OCI-LY7 (cell line): ENCODE measurements at regions not wholly inside any gene's neighbourhood (a gene's known extent, or its start where the extent isn't known, plus 50 kb on each side); places are given as distances from the start of the nearest gene placed in this dataset.

Experiments
- BruUV-seq: library from RNA; stranded (reverse); fragments of 400-500 nt; replicated peaks from 2 replicates; lab custom pipeline; 2021; lab: Mats Ljungman, UMichigan
- CTCF ChIA-PET: fragments of 300-600 bp; sonication (Branson Sonifier 250); formaldehyde crosslinking; loops from one replicate; lab custom pipeline; 2022; ENCODE audit warnings: antibody characterized with exemption; ENCODE audit not compliant: unreplicated experiment; lab: Charles Lee
- POLR2A ChIA-PET: fragments of 300-600 bp; sonication (Branson Sonifier 250); formaldehyde crosslinking; loops from one replicate; lab custom pipeline; 2022; ENCODE audit warnings: antibody characterized with exemption; lab: Charles Lee
- DNase-seq: peaks from one replicate; pipeline ENCODE4 v3.0.0-alpha.2; 2015; ENCODE audit warnings: low spot score
- H2AFZ ChIP-seq: fragments of 200-600 bp; sonication (generic), shearing (Covaris generic); 2 replicates; pipeline ENCODE4 v1.6.1; 2014; ENCODE audit warnings: mild to moderate bottlenecking, antibody characterized with exemption, low read length, moderate library complexity
- H3K27ac ChIP-seq: fragments of 200-600 bp; sonication (generic); 2 replicates; pipeline ENCODE4 v1.5.1; 2014; ENCODE audit warnings: mixed run types, low read depth, mild to moderate bottlenecking, moderate library complexity, low read length, inconsistent platforms; ENCODE audit not compliant: poor library complexity, severe bottlenecking
- H3K36me3 ChIP-seq: fragments of 200-600 bp; sonication (generic); 2 replicates; pipeline ENCODE4 v1.6.1; 2014; ENCODE audit warnings: mild to moderate bottlenecking, antibody characterized with exemption, low read length, moderate library complexity, mixed read lengths; ENCODE audit not compliant: insufficient read depth
- H3K4me1 ChIP-seq: fragments of 200-600 bp; sonication (generic); 2 replicates; pipeline ENCODE4 v1.5.1; 2014; ENCODE audit warnings: mild to moderate bottlenecking, low read length; ENCODE audit not compliant: insufficient read depth, poor library complexity, severe bottlenecking
- H3K4me2 ChIP-seq: fragments of 200-600 bp; sonication (generic); 2 replicates; pipeline ENCODE4 v1.6.1; 2014; ENCODE audit warnings: mild to moderate bottlenecking, low read length
- H3K4me3 ChIP-seq: fragments of 200-600 bp; sonication (generic); 2 replicates; pipeline ENCODE4 v1.5.1; 2014; ENCODE audit warnings: mild to moderate bottlenecking, low read depth, low read length; ENCODE audit not compliant: poor library complexity, severe bottlenecking
- H3K79me2 ChIP-seq: fragments of 200-600 bp; sonication (generic); 2 replicates; pipeline ENCODE4 v1.6.1; 2016; ENCODE audit warnings: low read depth, mild to moderate bottlenecking, low read length, moderate library complexity, mixed read lengths; ENCODE audit not compliant: insufficient read depth
- H3K9me2 ChIP-seq: fragments of 200-600 bp; sonication (generic); 2 replicates; pipeline ENCODE4 v1.6.1; 2016; ENCODE audit warnings: mild to moderate bottlenecking, low read length, mixed read lengths; ENCODE audit not compliant: insufficient read depth
- H3K9me3 ChIP-seq: fragments of 200-600 bp; sonication (generic); 2 replicates; pipeline ENCODE4 v1.6.1; 2014; ENCODE audit warnings: mild to moderate bottlenecking, mixed run types, low read length, mixed read lengths
- H4K20me1 ChIP-seq: fragments of 200-600 bp; sonication (generic); 2 replicates; pipeline ENCODE4 v1.6.1; 2014; ENCODE audit warnings: mild to moderate bottlenecking, antibody characterized with exemption, low read length, moderate library complexity, mixed read lengths; ENCODE audit not compliant: insufficient read depth
- CTCF ChIP-seq: fragments of 200-600 bp; sonication (generic); conservative IDR thresholded peaks from 2 replicates; pipeline ENCODE4 v1.5.1; 2014; ENCODE audit warnings: mild to moderate bottlenecking, antibody characterized with exemption, low read length, moderate library complexity, mixed read lengths
- EZH2phosphoT487 ChIP-seq: fragments of 200-600 bp; sonication (generic); IDR thresholded peaks from 2 replicates; pipeline ENCODE4 v1.6.1; 2018; ENCODE audit warnings: low read depth, borderline replicate concordance, mild to moderate bottlenecking, mixed run types, antibody characterized with exemption, low read length, moderate library complexity, mixed read lengths
- intact Hi-C: fragments of 100-400 bp; cut with micrococcal nuclease; formaldehyde crosslinking; loops from one replicate; pipeline ENCODE4 v1.10.0; 2022; ENCODE audit not compliant: unreplicated experiment

- Histone ChIP-seq H3K4me3 (no peak overlapping the region), H3K4me1 (no peaks in the 10 kb centered on the region), H3K9me2 (no peaks in the 10 kb centered on the region), H3K79me2 (no peaks in the 10 kb centered on the region), H3K4me2 (no peak overlapping the region), H3K9me3 (no peaks in the 10 kb centered on the region), H3K27ac (no peak overlapping the region), H4K20me1 (no peaks in the 10 kb centered on the region), H2AFZ (no peak overlapping the region), H3K36me3 (no peaks in the 10 kb centered on the region)
- ChIA-PET CTCF (no interaction called here), POLR2A (no interaction called here)
- intact Hi-C loops, result no loop called here
- no peak for DNase-seq
- BruUV-seq, result no TSS peak
- no peak for TF ChIP-seq CTCF
- no peak for TF ChIP-seq EZH2phosphoT487
Observed at GRCh38 chr3:64773137-64773536, 85.3 kb upstream of the ADAMTS9 start.

DNA sequence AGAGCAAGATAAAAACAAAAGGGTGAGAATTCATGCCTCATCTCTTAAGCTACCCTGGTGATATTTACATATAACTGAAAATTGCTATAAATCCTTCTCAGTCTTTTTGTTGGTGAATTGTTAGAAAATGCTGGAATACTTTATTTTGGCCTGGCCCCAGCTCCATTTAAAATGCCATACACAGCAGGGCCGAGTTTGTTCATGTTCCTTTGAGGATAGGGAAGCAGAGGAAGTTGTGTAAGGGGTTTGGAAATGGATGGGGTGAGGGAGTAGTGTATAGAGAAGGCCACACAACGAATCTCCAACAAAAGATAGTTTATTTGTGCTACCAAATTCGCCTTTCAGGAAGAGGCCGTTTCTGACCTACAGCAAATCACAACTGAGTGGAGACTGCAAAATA, 78.6 kb upstream of the ADAMTS9 start:
- no peak for TF ChIP-seq CTCF
- ChIA-PET POLR2A (interaction anchor here (1.6 kb wide), 1 partner anchor 10 kb away, joined by 5 read pairs; no protein-coding TSS in a partner anchor), CTCF (no interaction called here)
- intact Hi-C loops, result no loop called here
- H3K9me2 ChIP-seq, result no peaks in the 10 kb centered on the region
- H4K20me1 ChIP-seq, result no peaks in the 10 kb centered on the region
- H3K36me3 ChIP-seq, result no peaks in the 10 kb centered on the region
- no peak for DNase-seq
- no peak overlapping the region for H3K4me2 ChIP-seq
- no peaks in the 10 kb centered on the region for H3K4me1 ChIP-seq
- H3K27ac ChIP-seq, result no peak overlapping the region
- no TSS peak for BruUV-seq
- H3K4me3 ChIP-seq, result no peak overlapping the region
- no peaks in the 10 kb centered on the region for H3K9me3 ChIP-seq
- no peaks in the 10 kb centered on the region for H3K79me2 ChIP-seq
- H2AFZ ChIP-seq, result no peak overlapping the region

DNA sequence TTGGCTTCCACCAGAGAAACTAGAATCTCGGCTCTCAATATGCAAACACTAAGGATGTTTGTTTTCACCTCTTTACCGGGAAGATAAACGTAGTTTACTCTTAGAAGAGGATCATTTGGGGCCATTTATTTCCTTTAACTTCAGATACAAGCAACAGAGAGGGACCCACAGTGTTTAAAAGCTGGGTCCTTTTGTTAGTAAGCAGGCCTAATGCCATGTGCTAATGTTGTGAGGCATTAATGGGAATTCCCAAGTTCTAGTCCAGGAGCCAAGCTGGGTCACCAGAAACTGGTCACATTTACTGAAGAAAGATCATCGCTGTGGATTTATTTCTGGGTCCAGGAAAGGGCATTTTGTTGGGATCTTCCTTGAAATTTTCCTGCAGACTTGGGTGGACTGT, 78.1 kb upstream of the ADAMTS9 start:
- H3K27ac ChIP-seq, result no peak overlapping the region
- POLR2A ChIA-PET, result interaction anchor here (1.6 kb wide), 1 partner anchor 9 kb away, joined by 5 read pairs; no protein-coding TSS in a partner anchor
- H3K79me2 ChIP-seq, result no peaks in the 10 kb centered on the region
- H3K4me3 ChIP-seq, result no peak overlapping the region
- no peak overlapping the region for H3K4me2 ChIP-seq
- H4K20me1 ChIP-seq, result no peaks in the 10 kb centered on the region
- no peak for TF ChIP-seq CTCF
- intact Hi-C loops, result no loop called here
- H3K9me2 ChIP-seq, result no peaks in the 10 kb centered on the region
- DNase-seq, result no peak
- no peaks in the 10 kb centered on the region for H3K9me3 ChIP-seq
- no peak overlapping the region for H2AFZ ChIP-seq
- H3K36me3 ChIP-seq, result no peaks in the 10 kb centered on the region
- no TSS peak for BruUV-seq
- H3K4me1 ChIP-seq, result no peaks in the 10 kb centered on the region
- CTCF ChIA-PET, result no interaction called here
